Large intestine (tissue), 3 donors: ENCODE measurements at regions not wholly inside any gene's neighbourhood (a gene's known extent, or its start where the extent isn't known, plus 50 kb on each side); places are given as distances from the start of the nearest gene placed in this dataset.

Experiments used
- DNase-seq, 2 donors: peaks; one replicate each; pipeline versions ENCODE4 v3.0.0 to v3.0.0-alpha.2; 2013
- H3K27ac ChIP-seq: one replicate; pipeline ENCODE4 v1.5.1; 2013; ENCODE audit warnings: low read length
- H3K27me3 ChIP-seq: 2 replicates; pipeline ENCODE4 v1.6.1; 2013; ENCODE audit warnings: low read length; ENCODE audit not compliant: control insufficient read depth, insufficient read depth
- H3K36me3 ChIP-seq: 2 replicates; pipeline ENCODE4 v1.6.1; 2013; ENCODE audit warnings: low read length; ENCODE audit not compliant: control insufficient read depth, insufficient read depth
- H3K4me1 ChIP-seq: one replicate; pipeline ENCODE4 v1.6.1; 2013; ENCODE audit warnings: low read length; ENCODE audit not compliant: control insufficient read depth, insufficient read depth
- H3K4me3 ChIP-seq: one replicate; pipeline ENCODE4 v1.5.1; 2013; ENCODE audit warnings: low read length
- H3K9me3 ChIP-seq: one replicate; pipeline ENCODE4 v1.6.1; 2013; ENCODE audit warnings: mild to moderate bottlenecking, low read depth, low read length, moderate library complexity; ENCODE audit not compliant: control insufficient read depth
- WGBS: methylation state at CpG from one replicate; pipeline ENCODE4 v1.1.5; 2013; ENCODE audit warnings: low lambda C conversion rate; ENCODE audit not compliant: insufficient coverage; 5-methylcytosine and 5-hydroxymethylcytosine counted together

DNA sequence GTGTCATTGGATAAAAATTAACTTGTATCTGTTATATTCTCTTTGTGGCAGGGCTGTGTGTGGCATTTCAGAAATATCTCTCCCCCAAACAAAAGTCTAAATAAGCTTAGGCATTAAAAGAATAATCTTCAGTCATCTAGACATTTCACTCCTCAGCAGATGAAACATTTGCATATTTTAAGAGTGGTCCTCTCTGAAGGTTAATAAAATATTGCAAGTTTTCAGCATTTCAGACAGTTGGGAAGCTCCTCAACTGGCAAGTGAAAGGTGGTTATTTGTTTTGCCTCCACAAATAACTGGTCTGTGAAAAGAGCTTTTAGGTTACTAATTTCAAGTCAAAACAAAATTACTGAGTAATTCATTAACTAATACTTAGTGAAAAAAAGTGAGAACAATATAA, 462.6 kb downstream of the EPHA4 start:
- no peaks in the 10 kb centered on the region for H3K4me1 ChIP-seq
- DNase-seq, result no peak
- no peaks in the 10 kb centered on the region for H3K27me3 ChIP-seq
- H3K9me3 ChIP-seq, result no peaks in the 10 kb centered on the region
- H3K36me3 ChIP-seq, result no peaks in the 10 kb centered on the region
- no peak overlapping the region for H3K27ac ChIP-seq
- no peak overlapping the region for H3K4me3 ChIP-seq

- DNase-seq, result no peak
- Histone ChIP-seq H3K4me1 (no peaks in the 10 kb centered on the region), H3K36me3 (no peaks in the 10 kb centered on the region), H3K27ac (no peak overlapping the region), H3K9me3 (no peaks in the 10 kb centered on the region), H3K27me3 (no peaks in the 10 kb centered on the region), H3K4me3 (no peak overlapping the region)
- WGBS, result 61% methylated on average over 2 of the region's 4 CpGs
Observed at GRCh38 chr2:221111739-221112138, 460.4 kb downstream of the EPHA4 start.

DNA sequence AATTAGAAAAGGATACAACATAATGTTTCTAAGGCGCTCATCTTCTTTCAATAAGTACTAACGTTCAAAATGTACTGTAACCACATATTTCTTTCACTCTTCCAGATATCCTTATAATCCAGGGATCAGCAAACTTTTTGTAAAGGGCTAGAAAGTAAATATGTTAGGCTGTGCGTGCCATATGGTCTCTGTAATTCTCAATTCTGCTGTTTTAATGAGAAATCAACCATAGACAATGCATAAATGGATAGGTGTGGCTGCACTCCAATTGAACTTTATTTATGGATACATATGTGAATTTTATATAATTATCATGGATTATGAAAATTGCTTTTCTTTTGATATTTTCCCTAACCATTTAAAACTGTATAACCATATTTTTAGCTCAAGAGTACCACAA, 459.4 kb downstream of the EPHA4 start:
- no peak overlapping the region for H3K4me3 ChIP-seq
- WGBS, result 100% methylated on average over 1 of the region's 3 CpGs

DNA sequence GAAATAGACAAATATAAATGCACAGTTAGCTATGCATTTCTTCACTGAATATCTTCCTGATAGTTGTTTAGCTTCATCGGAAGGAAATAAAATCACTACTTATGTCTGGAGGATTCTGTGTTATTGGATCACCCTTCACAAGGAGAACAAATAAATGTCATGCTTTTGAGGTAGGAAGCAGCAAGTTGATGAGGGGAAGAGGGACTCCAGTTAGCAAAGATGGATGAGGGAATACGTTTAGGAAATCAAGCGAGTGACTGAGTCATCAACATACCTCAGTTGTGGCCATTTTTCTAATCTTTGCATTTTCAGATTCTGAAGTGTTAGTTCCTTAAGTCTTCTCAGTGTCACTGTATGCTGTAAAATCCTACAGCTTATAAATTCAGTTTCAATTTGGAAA, 456.2 kb downstream of the EPHA4 start:
- Histone ChIP-seq H3K9me3 (no peaks in the 10 kb centered on the region), H3K4me1 (no peaks in the 10 kb centered on the region), H3K36me3 (no peaks in the 10 kb centered on the region), H3K27me3 (no peaks in the 10 kb centered on the region), H3K27ac (no peak overlapping the region), H3K4me3 (no peak overlapping the region)
- WGBS, result 100% methylated on average over 2 of the region's 3 CpGs
- DNase-seq, result no peak

More for the DNA sequence above, 459.4 kb downstream of the EPHA4 start:
- Histone ChIP-seq H3K9me3 (no peaks in the 10 kb centered on the region), H3K36me3 (no peaks in the 10 kb centered on the region), H3K27me3 (no peaks in the 10 kb centered on the region), H3K27ac (no peak overlapping the region), H3K4me1 (no peaks in the 10 kb centered on the region)
- DNase-seq, result no peak

- H3K27me3 ChIP-seq, result no peaks in the 10 kb centered on the region
- H3K27ac ChIP-seq, result no peak overlapping the region
- DNase-seq, result no peak
- 100% methylated on average over 1 of the region's 2 CpGs for WGBS
- H3K4me1 ChIP-seq, result no peaks in the 10 kb centered on the region
- H3K9me3 ChIP-seq, result no peaks in the 10 kb centered on the region
- no peak overlapping the region for H3K4me3 ChIP-seq
- H3K36me3 ChIP-seq, result no peaks in the 10 kb centered on the region
Observed at GRCh38 chr2:221120643-221121042, 451.5 kb downstream of the EPHA4 start.

DNA sequence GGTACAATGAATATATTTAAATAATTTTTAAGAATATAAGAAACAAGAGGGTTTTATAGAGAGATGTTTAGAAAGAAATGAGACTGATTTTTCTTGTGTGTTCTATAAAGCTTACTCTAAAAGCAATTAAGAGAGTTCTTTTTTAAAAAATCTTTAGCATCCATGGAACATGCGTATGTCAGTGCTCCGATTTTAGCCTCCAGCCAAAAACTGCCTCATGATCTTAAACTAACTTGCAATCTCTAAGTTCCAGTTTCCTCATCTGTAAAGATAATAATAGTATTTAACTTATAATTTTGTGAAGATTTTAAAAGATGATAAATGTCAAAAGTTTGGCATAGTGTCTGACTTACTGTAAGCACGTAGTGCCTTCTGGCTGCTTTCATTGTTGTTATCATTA, 448.7 kb downstream of the EPHA4 start:
- Histone ChIP-seq H3K9me3 (peaks cover 4% of the 10 kb centered on the region), H3K4me1 (no peaks in the 10 kb centered on the region), H3K4me3 (no peak overlapping the region), H3K36me3 (no peaks in the 10 kb centered on the region), H3K27me3 (no peaks in the 10 kb centered on the region), H3K27ac (no peak overlapping the region)
- DNase-seq, result no peak
- WGBS, result 38% methylated on average over 1 of the region's 3 CpGs

- no peak overlapping the region for H3K27ac ChIP-seq
- WGBS, result no CpG with 5 or more reads among the region's 9 CpGs
- no peaks in the 10 kb centered on the region for H3K27me3 ChIP-seq
- peaks cover 4% of the 10 kb centered on the region for H3K9me3 ChIP-seq
- H3K36me3 ChIP-seq, result no peaks in the 10 kb centered on the region
- no peak for DNase-seq
- H3K4me3 ChIP-seq, result no peak overlapping the region
- no peaks in the 10 kb centered on the region for H3K4me1 ChIP-seq
Observed at GRCh38 chr2:221124532-221125240, 447.4 kb downstream of the EPHA4 start.

DNA sequence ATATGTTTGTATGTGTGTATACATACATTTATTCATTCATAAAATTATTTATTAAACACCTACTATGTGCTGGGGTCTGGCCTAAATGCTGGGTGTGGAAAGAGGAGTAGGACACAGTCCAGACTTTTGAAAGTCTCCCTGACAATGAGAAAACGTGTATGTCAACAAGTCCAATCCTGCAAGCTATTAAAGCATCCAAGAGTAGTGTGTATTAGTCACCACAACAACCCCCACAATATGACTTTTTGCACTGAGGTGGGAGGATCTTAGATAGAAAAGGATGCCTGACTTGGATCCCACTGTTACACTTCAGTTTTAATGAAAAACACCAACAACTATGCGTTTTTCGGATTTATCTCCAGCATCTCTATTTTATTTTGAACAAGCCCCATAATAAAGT, 446.4 kb downstream of the EPHA4 start:
- Histone ChIP-seq H3K4me3 (no peak overlapping the region), H3K9me3 (peaks cover 4% of the 10 kb centered on the region), H3K4me1 (no peaks in the 10 kb centered on the region), H3K36me3 (no peaks in the 10 kb centered on the region), H3K27me3 (no peaks in the 10 kb centered on the region), H3K27ac (no peak overlapping the region)
- DNase-seq, result no peak
- WGBS, result 80% methylated on average over 2 of the region's 3 CpGs

- Histone ChIP-seq H3K27me3 (no peaks in the 10 kb centered on the region), H3K4me3 (no peak overlapping the region), H3K27ac (no peak overlapping the region), H3K4me1 (no peaks in the 10 kb centered on the region), H3K36me3 (no peaks in the 10 kb centered on the region), H3K9me3 (peaks cover 4% of the 10 kb centered on the region)
- DNase-seq, result no peak
- no CpG with 5 or more reads among the region's 1 CpG for WGBS
Observed at GRCh38 chr2:221129657-221130056, 442.4 kb downstream of the EPHA4 start.

DNA sequence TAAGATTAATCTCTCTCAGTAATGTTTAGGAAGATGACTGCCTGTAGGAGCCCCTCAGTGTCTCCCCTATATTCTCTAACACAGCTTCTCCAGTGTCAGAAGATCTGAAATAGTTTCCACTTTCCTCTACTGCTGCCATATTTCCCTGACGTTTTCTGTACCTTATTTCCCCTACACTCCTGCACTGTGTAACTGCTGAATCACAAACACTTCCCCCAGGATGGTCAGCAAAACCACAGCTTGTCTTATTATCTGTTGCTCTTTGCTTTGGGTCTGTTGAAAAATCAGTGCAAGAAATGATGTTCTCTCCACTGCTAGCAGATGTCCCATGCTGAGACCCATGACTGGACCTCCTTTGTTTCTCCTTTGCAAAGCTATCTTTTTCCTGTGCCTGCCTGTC, 441.7 kb downstream of the EPHA4 start:
- no peaks in the 10 kb centered on the region for H3K27me3 ChIP-seq
- DNase-seq, result no peak
- no peak overlapping the region for H3K4me3 ChIP-seq
- WGBS, result no CpG with 5 or more reads among the region's 1 CpG
- H3K9me3 ChIP-seq, result peaks cover 4% of the 10 kb centered on the region
- H3K4me1 ChIP-seq, result no peaks in the 10 kb centered on the region
- H3K27ac ChIP-seq, result no peak overlapping the region
- H3K36me3 ChIP-seq, result no peaks in the 10 kb centered on the region

DNA sequence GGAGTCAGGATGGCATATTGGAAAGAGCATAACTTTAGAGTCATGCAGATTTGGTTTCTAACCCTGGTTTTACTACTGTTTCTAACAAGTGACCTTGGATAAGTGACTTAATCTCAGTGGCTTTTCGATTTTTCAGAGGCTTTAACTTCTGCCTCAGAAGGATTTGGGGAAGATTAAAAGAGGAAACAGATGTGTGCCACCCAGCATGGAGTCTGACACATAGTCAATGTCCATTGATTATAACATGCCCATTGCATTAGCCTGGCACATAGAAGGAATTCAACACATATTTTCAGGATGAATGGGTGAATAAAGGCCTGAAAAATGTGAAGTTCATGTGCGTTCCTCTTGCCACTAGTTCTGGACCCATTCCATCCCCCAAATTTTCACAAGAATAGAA, 438.2 kb downstream of the EPHA4 start:
- Histone ChIP-seq H3K9me3 (no peaks in the 10 kb centered on the region), H3K4me1 (no peaks in the 10 kb centered on the region), H3K4me3 (no peak overlapping the region), H3K27me3 (no peaks in the 10 kb centered on the region), H3K27ac (no peak overlapping the region), H3K36me3 (no peaks in the 10 kb centered on the region)
- WGBS, result no CpG with 5 or more reads among the region's 2 CpGs
- no peak for DNase-seq
